Pancreas (tissue), 10 donors: ENCODE measurements at regions not wholly inside any gene's neighbourhood (a gene's known extent, or its start where the extent isn't known, plus 50 kb on each side); places are given as distances from the start of the nearest gene placed in this dataset.
A peak's percentile ranks its signal among the peaks of the same experiment; 100 is the strongest.

Experiments
- ATAC-seq, 4 donors: fragments of 200-7000 bp; cut with Tn5 transposase; one replicate each; pipeline versions ENCODE4 v1.8.0 to v1.9.1; 2020; ENCODE audit warnings: mild to moderate bottlenecking in 4 of 4, moderate library complexity in 4 of 4
- DNase-seq, 6 donors: peaks; one replicate each; pipeline ENCODE4 v3.0.0-alpha.2; 2020
- FAIRE-seq: peaks from 2 replicates; lab custom pipeline; 2012; peaks lifted over from hg19 to GRCh38; lab: Jason Lieb, UNC
- H3K27ac ChIP-seq, 4 donors: fragments of 200-600 bp; sonication (generic); 1 replicate in 3 of 4; 2 replicates in 1 of 4; pipeline versions ENCODE4 v1.5.0 to v1.8.0; 2020
- H3K27me3 ChIP-seq, 4 donors: fragments of 200-600 bp; one replicate each; pipeline ENCODE4 v1.8.0; 2021
- H3K36me3 ChIP-seq, 3 donors: fragments of 200-600 bp; sonication (generic) in 1 of 3; one replicate each; pipeline versions ENCODE4 v1.5.0 to v1.8.0; 2020 to 2021
- H3K4me1 ChIP-seq, 3 donors: fragments of 200-600 bp; one replicate each; pipeline ENCODE4 v1.8.0; 2021
- H3K4me3 ChIP-seq, 4 donors: fragments of 200-600 bp; sonication (generic) in 2 of 4; one replicate each; pipeline versions ENCODE4 v1.5.0 to v1.8.0; 2020 to 2021
- H3K9me3 ChIP-seq, 4 donors: fragments of 200-600 bp; one replicate each; pipeline ENCODE4 v1.8.0; 2021
- CTCF ChIP-seq, 4 donors: fragments of 200-600 bp; sonication (generic) in 3 of 4; IDR thresholded peaks; one replicate each; pipeline versions ENCODE4 v1.5.0 to v1.8.0; 2021; ENCODE audit warnings: antibody characterized with exemption in 4 of 4
- WGBS, 2 donors: extraction: QIAGEN DNeasy Blood & Tissue Kit; methylation state at CpG; one replicate each; pipeline ENCODE4 v1.1.7; 2013; 5-methylcytosine and 5-hydroxymethylcytosine counted together
- intact Hi-C, 3 donors: fragments of 100-400 bp; cut with DNase I; formaldehyde crosslinking; loops; one replicate each; pipeline versions ENCODE4 v1.11.1 to v1.14.2; 2022
- donor health status: healthy with polysubstance abuse.
- donor health status: DM: no; HTN: no; CAD: no; lungs with moderate emphysema.
- donor health status: DM: no; HTN: no; CAD: no.
- donor health status: control.
- donor health status: control.
- donor health status: Bipolar disorder and iron deficiency.
- donor health status: DM: yes; HTN: yes; CAD: no.
- donor health status: DM: no; HTN: no; CAD: no.
- donor health status: DM: no; HTN: no; CAD: no.
- donor health status: DM: yes; HTN: yes; CAD: no.

DNA sequence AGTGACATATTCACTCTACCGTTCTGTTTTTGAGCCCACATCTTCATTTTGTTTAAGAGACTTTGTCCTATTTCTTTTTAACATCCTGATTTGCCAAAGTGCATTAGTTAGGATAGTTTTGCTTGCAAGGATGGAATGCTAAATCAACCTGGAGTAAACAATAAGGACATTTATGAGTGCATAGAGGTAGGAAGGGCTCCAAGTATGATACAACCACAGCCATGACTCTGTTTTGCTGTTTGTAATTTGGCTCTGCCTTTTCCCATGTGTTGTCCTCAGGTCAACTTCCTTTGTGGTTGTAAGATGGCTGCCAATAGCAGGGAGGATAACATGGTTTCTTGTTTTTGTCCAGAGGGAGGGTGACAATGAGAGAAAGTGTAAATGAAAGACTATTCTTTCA lies 66.4 kb upstream of the GOLIM4 start:
- H3K4me3 ChIP-seq: no peak overlapping the region
- no peak overlapping the region for H3K27ac ChIP-seq
- intact Hi-C loops: loop anchor here (5.0 to 10.0 kb wide), 3 partner anchors 110 to 117 kb away; no protein-coding TSS in a partner anchor
- ATAC-seq (no peak), FAIRE-seq (no peak), DNase-seq (no peak)
- H3K27me3 ChIP-seq: peaks cover 0 to 3% (median 0%) of the 10 kb centered on the region in 4 donors
- 55 to 76% methylated on average over 1 of the region's 1 CpG for WGBS, 2 donors
- TF ChIP-seq CTCF (IDR thresholded peaks at IDR 0.05): no peak
- no peaks in the 10 kb centered on the region for H3K9me3 ChIP-seq
- no peaks in the 10 kb centered on the region for H3K36me3 ChIP-seq
- no peaks in the 10 kb centered on the region for H3K4me1 ChIP-seq

DNA sequence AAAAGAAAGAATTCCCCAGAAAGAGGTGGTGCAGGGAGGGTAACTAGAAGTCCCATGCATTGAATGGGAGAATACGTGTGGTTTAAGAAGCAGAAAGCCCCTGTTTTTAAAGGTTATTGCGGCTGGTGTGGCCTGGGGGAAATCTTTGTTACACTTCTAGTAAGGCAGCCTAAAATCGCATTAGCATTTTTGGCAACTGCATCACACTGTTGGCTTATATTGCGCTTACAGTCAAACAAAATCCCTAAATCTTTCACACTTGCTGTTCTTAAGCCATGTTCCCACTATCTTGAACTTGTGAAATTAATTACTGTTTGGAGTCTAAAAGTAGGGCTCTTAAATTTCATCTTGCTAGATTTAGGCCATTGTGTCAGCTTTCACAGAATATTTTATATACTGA lies 66.0 kb upstream of the GOLIM4 start:
- FAIRE-seq (no peak), ATAC-seq (no peak), DNase-seq (no peak)
- WGBS, 2 donors: 72 to 83% methylated on average over 4 of the region's 4 CpGs
- no peaks in the 10 kb centered on the region for H3K36me3 ChIP-seq
- no peaks in the 10 kb centered on the region for H3K4me1 ChIP-seq
- peaks cover 0 to 3% (median 0%) of the 10 kb centered on the region in 4 donors for H3K27me3 ChIP-seq
- H3K4me3 ChIP-seq: no peak overlapping the region
- no peak overlapping the region for H3K27ac ChIP-seq
- H3K9me3 ChIP-seq: no peaks in the 10 kb centered on the region
- TF ChIP-seq CTCF (IDR thresholded peaks at IDR 0.05): no peak
- intact Hi-C loops: loop anchor here (5.0 to 10.0 kb wide), 3 partner anchors 109 to 117 kb away; no protein-coding TSS in a partner anchor

GRCh38 chr3:168157903-168158302 lies 62.2 kb upstream of the GOLIM4 start:
- no peak for TF ChIP-seq CTCF (IDR thresholded peaks at IDR 0.05)
- Histone ChIP-seq H3K36me3 (no peaks in the 10 kb centered on the region), H3K27me3 (peaks cover 0 to 3% (median 0%) of the 10 kb centered on the region in 4 donors), H3K9me3 (no peaks in the 10 kb centered on the region), H3K27ac (no peak overlapping the region), H3K4me3 (no peak overlapping the region), H3K4me1 (no peaks in the 10 kb centered on the region)
- FAIRE-seq: no peak
- WGBS, 2 donors: 93 to 97% methylated on average over 2 of the region's 2 CpGs
- ATAC-seq: no peak
- intact Hi-C loops: no loop called here
- DNase-seq: no peak

DNA sequence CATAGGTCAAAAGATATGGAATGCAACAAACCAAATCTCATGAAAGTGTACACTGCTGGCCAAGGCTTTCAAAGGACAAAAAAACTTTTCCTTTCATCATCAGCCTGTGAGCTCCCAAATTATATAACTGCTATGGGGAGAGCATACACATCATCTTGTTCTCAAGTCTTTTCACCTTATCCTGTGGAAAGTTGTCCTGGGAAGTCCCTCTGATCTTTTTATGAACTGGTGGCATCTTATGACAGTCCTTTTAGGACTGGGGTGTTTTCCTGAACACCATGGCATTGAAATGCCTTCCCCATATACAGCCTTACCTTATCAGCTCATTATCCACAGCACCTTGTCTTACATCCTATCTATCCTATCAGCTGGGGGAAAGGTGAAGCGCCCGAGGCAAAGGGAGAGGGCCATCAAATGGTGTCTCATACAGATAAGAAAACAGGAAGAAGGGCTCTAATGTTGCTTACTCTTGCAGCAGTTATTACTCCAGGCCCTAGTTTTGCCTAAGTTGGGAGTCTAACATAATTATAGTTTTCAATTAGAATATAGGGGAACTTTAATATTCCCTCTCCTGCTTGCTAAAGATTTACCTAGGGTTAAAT lies 61.5 kb upstream of the GOLIM4 start:
- FAIRE-seq (no peak), DNase-seq (no peak), ATAC-seq (no peak)
- H3K4me3 ChIP-seq: no peak overlapping the region
- 71 to 79% methylated on average over 2 of the region's 2 CpGs for WGBS, 2 donors
- H3K4me1 ChIP-seq: no peaks in the 10 kb centered on the region
- no peaks in the 10 kb centered on the region for H3K36me3 ChIP-seq
- peaks cover 0 to 4% (median 0%) of the 10 kb centered on the region in 4 donors for H3K9me3 ChIP-seq
- H3K27me3 ChIP-seq: peaks cover 0 to 3% (median 0%) of the 10 kb centered on the region in 4 donors
- intact Hi-C loops: no loop called here
- no peak overlapping the region for H3K27ac ChIP-seq
- no peak for TF ChIP-seq CTCF (IDR thresholded peaks at IDR 0.05)

- Histone ChIP-seq H3K36me3 (no peaks in the 10 kb centered on the region), H3K27ac (no peak overlapping the region), H3K27me3 (peaks cover 0 to 3% (median 0%) of the 10 kb centered on the region in 4 donors), H3K4me3 (no peak overlapping the region), H3K9me3 (peaks cover 0 to 5% (median 0%) of the 10 kb centered on the region in 4 donors), H3K4me1 (no peaks in the 10 kb centered on the region)
- intact Hi-C loops: no loop called here
- no peak for FAIRE-seq
- TF ChIP-seq CTCF (IDR thresholded peaks at IDR 0.05): no peak
- 53 to 57% methylated on average over 6 of the region's 6 CpGs for WGBS, 2 donors
- ATAC-seq: peak in 2 of 4 donors; percentile 60 to 62
- no peak for DNase-seq
These were observed 60.8 kb upstream of the GOLIM4 start for GRCh38 chr3:168156479-168156878.
